DND-41 (cell line): ENCODE measurements at regions not wholly inside any gene's neighbourhood (a gene's known extent, or its start where the extent isn't known, plus 50 kb on each side); places are given as distances from the start of the nearest gene placed in this dataset.

ENCODE experiments used
- EZH2 ChIP-seq: IDR thresholded peaks from 3 replicates; pipeline ENCODE4 v1.6.1; 2012; ENCODE audit warnings: borderline replicate concordance, low read depth, mild to moderate bottlenecking, moderate library complexity, low read length, inconsistent platforms; ENCODE audit not compliant: severe bottlenecking
- TF ChIP-seq, protein P1 (sequence below): IDR thresholded peaks from 2 replicates; pipeline ENCODE4 v1.5.1; 2012; ENCODE audit warnings: borderline replicate concordance, low read length, moderate library complexity, mild to moderate bottlenecking; ENCODE audit not compliant: poor library complexity, severe bottlenecking; ENCODE audit errors: extremely low read depth

DNA sequence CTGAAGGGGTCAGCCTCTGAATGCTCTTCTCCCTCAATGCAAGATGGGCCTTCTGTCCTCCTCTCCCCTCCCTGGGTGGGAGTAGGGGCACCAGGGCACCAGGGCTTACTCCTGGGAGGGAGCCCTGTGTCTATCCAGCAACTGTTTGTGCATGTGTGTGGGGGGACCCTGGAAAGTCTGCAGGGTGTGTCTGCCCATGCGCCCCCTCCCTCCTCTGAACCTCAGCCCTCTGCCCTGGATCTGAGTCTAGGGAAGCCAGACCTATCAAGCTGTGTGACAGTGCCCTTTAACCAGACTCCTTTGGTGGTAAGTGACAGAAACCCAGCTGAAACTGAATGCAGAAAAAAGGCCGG is 213.3 kb upstream of the ZNF536 start:
- TF ChIP-seq, protein P1, sequence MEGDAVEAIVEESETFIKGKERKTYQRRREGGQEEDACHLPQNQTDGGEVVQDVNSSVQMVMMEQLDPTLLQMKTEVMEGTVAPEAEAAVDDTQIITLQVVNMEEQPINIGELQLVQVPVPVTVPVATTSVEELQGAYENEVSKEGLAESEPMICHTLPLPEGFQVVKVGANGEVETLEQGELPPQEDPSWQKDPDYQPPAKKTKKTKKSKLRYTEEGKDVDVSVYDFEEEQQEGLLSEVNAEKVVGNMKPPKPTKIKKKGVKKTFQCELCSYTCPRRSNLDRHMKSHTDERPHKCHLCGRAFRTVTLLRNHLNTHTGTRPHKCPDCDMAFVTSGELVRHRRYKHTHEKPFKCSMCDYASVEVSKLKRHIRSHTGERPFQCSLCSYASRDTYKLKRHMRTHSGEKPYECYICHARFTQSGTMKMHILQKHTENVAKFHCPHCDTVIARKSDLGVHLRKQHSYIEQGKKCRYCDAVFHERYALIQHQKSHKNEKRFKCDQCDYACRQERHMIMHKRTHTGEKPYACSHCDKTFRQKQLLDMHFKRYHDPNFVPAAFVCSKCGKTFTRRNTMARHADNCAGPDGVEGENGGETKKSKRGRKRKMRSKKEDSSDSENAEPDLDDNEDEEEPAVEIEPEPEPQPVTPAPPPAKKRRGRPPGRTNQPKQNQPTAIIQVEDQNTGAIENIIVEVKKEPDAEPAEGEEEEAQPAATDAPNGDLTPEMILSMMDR: no peak
- no peak for TF ChIP-seq EZH2
